ENCODE measurements at regions not wholly inside any gene's neighbourhood (a gene's known extent, or its start where the extent isn't known, plus 50 kb on each side); places are given as distances from the start of the nearest gene placed in this dataset.

- H3K14ac ChIP-seq (ENCODE audit: insufficient read depth, low read length) = no peak overlapping the region
- H3K23ac ChIP-seq (ENCODE audit: insufficient read length, low read depth, low read length) = no peak overlapping the region
- H3K4me2 ChIP-seq (ENCODE audit: insufficient read depth, insufficient read length, low read length) = no peak overlapping the region
- Mint-ChIP-seq H3K27ac (no peak overlapping the region), H3K4me3 (no peak overlapping the region), H3K4me1 (peaks cover 0 to 9% of the 10 kb centered on the region in 2 experiments; a peak in 2 of 4 replicates), H3K36me3 (ENCODE audit: insufficient read depth in 1 of 3, low read depth in 3 of 3) (no peaks in the 10 kb centered on the region), H3K27me3 (ENCODE audit: low read depth) (peaks cover 98% of the 10 kb centered on the region), H3K9me3 (no peaks in the 10 kb centered on the region)
- no peak overlapping the region for H2BK15ac ChIP-seq (ENCODE audit: low read depth, low read length)
- no peak overlapping the region for H2AFZ ChIP-seq (ENCODE audit: low read length)
- no peak overlapping the region for H2AK5ac ChIP-seq (ENCODE audit: insufficient read length, low read length)
- H2BK12ac ChIP-seq (ENCODE audit: insufficient read length, low read depth, low read length) = no peak overlapping the region
- H4K8ac ChIP-seq (replicated peaks; ENCODE audit: insufficient read length, low read depth, low read length) = no peak overlapping the region
- H3K23me2 ChIP-seq (ENCODE audit: insufficient read length, low read depth, low read length, poor library complexity, severe bottlenecking) = no peaks in the 10 kb centered on the region
- H2BK20ac ChIP-seq (ENCODE audit: low read depth, low read length, poor library complexity, severe bottlenecking) = no peak overlapping the region
- H3K4ac ChIP-seq (ENCODE audit: low read depth, low read length) = no peak overlapping the region
- WGBS (ENCODE audit: extremely low coverage, insufficient read length, low lambda C conversion rate) = no CpG with 5 or more reads among the region's 2 CpGs
- H3T11ph ChIP-seq (ENCODE audit: low read length) = no peak overlapping the region
- H3K56ac ChIP-seq (ENCODE audit: insufficient read length, low read depth, low read length) = no peak overlapping the region
- no peaks in the 10 kb centered on the region for H4K20me1 ChIP-seq (ENCODE audit: control insufficient read depth, insufficient read depth, insufficient read length)
- no peak for DNase-seq
- no peaks in the 10 kb centered on the region for H3K79me2 ChIP-seq (ENCODE audit: insufficient read depth, low read length)
- no peaks in the 10 kb centered on the region for H3K79me1 ChIP-seq (ENCODE audit: insufficient read depth, low read depth, low read length, poor library complexity, severe bottlenecking)
- no peak overlapping the region for H3K27ac ChIP-seq (ENCODE audit: insufficient read length, low read depth, low read length)
- H4K91ac ChIP-seq (ENCODE audit: insufficient read length, low read depth, low read length) = no peak overlapping the region
- no peak overlapping the region for H2BK120ac ChIP-seq (ENCODE audit: low read depth, low read length, poor library complexity, severe bottlenecking)
- peaks cover 3% of the 10 kb centered on the region; the same call in 1 of the 2 replicates for H3K27me3 ChIP-seq (ENCODE audit: insufficient read depth, low read length)
- H4K5ac ChIP-seq (ENCODE audit: insufficient read length, low read depth, low read length) = no peak overlapping the region
- no peak overlapping the region for H3K18ac ChIP-seq (ENCODE audit: insufficient read length, low read depth, low read length)
- H2BK5ac ChIP-seq (ENCODE audit: insufficient read length, low read length) = no peak overlapping the region
- H3K9me3 ChIP-seq (ENCODE audit: control insufficient read depth, low read depth, low read length) = no peaks in the 10 kb centered on the region
- TF ChIP-seq CTCF (conservative IDR thresholded peaks at IDR 0.05) = no peak
- no peaks in the 10 kb centered on the region; the same call in 1 of the 2 replicates for H3K4me1 ChIP-seq (ENCODE audit: insufficient read depth, low read length)
- no peak overlapping the region for H3K9ac ChIP-seq (ENCODE audit: extremely low read depth, insufficient read length, low read length)
These were observed 66.3 kb upstream of the IGLL5 start for GRCh38 chr22:22821340-22821739.
